Cardiac muscle cell (in vitro differentiated cells and primary cell): ENCODE measurements at regions not wholly inside any gene's neighbourhood (a gene's known extent, or its start where the extent isn't known, plus 50 kb on each side); places are given as distances from the start of the nearest gene placed in this dataset.
"Not testable (repeated sequence)": the region's sequence is repeated elsewhere in the genome, so short reads cannot be mapped to it uniquely, and the experiment has no call there.

ENCODE experiments used
- DNase-seq, 2 donors: peaks; one replicate each; pipeline versions ENCODE4 v3.0.0 to v3.0.0-alpha.2; 2010 to 2017; ENCODE audit warnings: low read depth in 1 of 2, low spot score in 1 of 2
- H3K27ac ChIP-seq: fragments of 200-600 bp; sonication (generic); 2 replicates; pipeline ENCODE4 v1.5.1; 2016
- H3K27me3 ChIP-seq: fragments of 200-600 bp; sonication (generic); 2 replicates; pipeline ENCODE4 v1.6.0; 2016; ENCODE audit warnings: control low read depth
- H3K36me3 ChIP-seq: fragments of 200-600 bp; sonication (generic); 2 replicates; pipeline ENCODE4 v1.5.1; 2016; ENCODE audit warnings: control low read depth
- H3K4me1 ChIP-seq: fragments of 200-600 bp; sonication (generic); 2 replicates; pipeline ENCODE4 v1.8.1; 2017; ENCODE audit warnings: low read depth, mild to moderate bottlenecking, mixed run types
- H3K4me3 ChIP-seq: fragments of 200-600 bp; sonication (generic); 2 replicates; pipeline ENCODE4 v1.5.1; 2016; ENCODE audit warnings: mild to moderate bottlenecking
- H3K9me3 ChIP-seq: fragments of 200-600 bp; sonication (generic); 2 replicates; pipeline ENCODE4 v1.5.1; 2017; ENCODE audit warnings: low read depth, mild to moderate bottlenecking, control low read depth
- CTCF ChIP-seq: IDR thresholded peaks from 2 replicates; pipeline ENCODE4 v1.5.1; 2012; ENCODE audit warnings: low read depth, mild to moderate bottlenecking, low read length

- Histone ChIP-seq H3K9me3 (no peaks in the 10 kb centered on the region), H3K27me3 (no peaks in the 10 kb centered on the region), H3K36me3 (no peaks in the 10 kb centered on the region), H3K4me3 (no peak overlapping the region), H3K27ac (peak overlapping the region; percentile 79), H3K4me1 (peaks cover 29% of the 10 kb centered on the region)
- TF ChIP-seq CTCF = no peak
- peak; percentile 44 to 100 for DNase-seq
These were observed 456.8 kb upstream of the KLF6 start for GRCh38 chr10:4241724-4242345.

GRCh38 chr10:4240608-4241197 is 455.7 kb upstream of the KLF6 start:
- peak in 1 of 2 donors; percentile 74 for DNase-seq

GRCh38 chr10:4239186-4239585 is 454.2 kb upstream of the KLF6 start:
- Histone ChIP-seq H3K36me3 (no peaks in the 10 kb centered on the region), H3K27ac (no peak overlapping the region), H3K27me3 (no peaks in the 10 kb centered on the region), H3K9me3 (no peaks in the 10 kb centered on the region), H3K4me3 (no peak overlapping the region), H3K4me1 (peaks cover 29% of the 10 kb centered on the region)
- no peak for DNase-seq
- TF ChIP-seq CTCF = no peak

More at GRCh38 chr10:4240608-4241197, 455.7 kb upstream of the KLF6 start:
- no peak for TF ChIP-seq CTCF
- no peaks in the 10 kb centered on the region for H3K27me3 ChIP-seq
- no peak overlapping the region for H3K27ac ChIP-seq
- no peak overlapping the region for H3K4me3 ChIP-seq
- no peaks in the 10 kb centered on the region for H3K9me3 ChIP-seq
- H3K36me3 ChIP-seq = no peaks in the 10 kb centered on the region
- peaks cover 29% of the 10 kb centered on the region for H3K4me1 ChIP-seq

- H3K36me3 ChIP-seq, H3K27ac ChIP-seq, H3K4me3 ChIP-seq, H3K27me3 ChIP-seq, H3K9me3 ChIP-seq, H3K4me1 ChIP-seq, DNase-seq: not testable (repeated sequence)
These were observed 451.9 kb upstream of the KLF6 start for GRCh38 chr10:4236905-4237304.

GRCh38 chr10:4234661-4235060 is 449.7 kb upstream of the KLF6 start:
- DNase-seq = peak in 1 of 2 donors; percentile 68
- TF ChIP-seq CTCF = no peak
- Histone ChIP-seq H3K36me3 (no peaks in the 10 kb centered on the region), H3K27me3 (no peaks in the 10 kb centered on the region), H3K9me3 (no peaks in the 10 kb centered on the region), H3K27ac (no peak overlapping the region), H3K4me3 (no peak overlapping the region), H3K4me1 (no peaks in the 10 kb centered on the region)

- no peak overlapping the region for H3K4me3 ChIP-seq
- H3K27me3 ChIP-seq = no peaks in the 10 kb centered on the region
- no peaks in the 10 kb centered on the region for H3K36me3 ChIP-seq
- DNase-seq = no peak
- no peaks in the 10 kb centered on the region for H3K4me1 ChIP-seq
- no peak for TF ChIP-seq CTCF
- no peak overlapping the region for H3K27ac ChIP-seq
- no peaks in the 10 kb centered on the region for H3K9me3 ChIP-seq
These were observed 446.4 kb upstream of the KLF6 start for GRCh38 chr10:4231439-4231838.
